Body of pancreas (tissue), 4 donors: ENCODE measurements at regions not wholly inside any gene's neighbourhood (a gene's known extent, or its start where the extent isn't known, plus 50 kb on each side); places are given as distances from the start of the nearest gene placed in this dataset.

Experiments
- ATAC-seq: fragments of 150-250 bp; one replicate; pipeline ENCODE4 v1.9.1; 2016
- DNase-seq, 4 donors: peaks; one replicate each; pipeline ENCODE4 v3.0.0-alpha.2; 2019
- H3K27ac ChIP-seq, 4 donors: fragments of 200-600 bp; sonication (generic); 1 replicate in 3 of 4; 2 replicates in 1 of 4; pipeline versions ENCODE4 v1.5.1 to v1.6.1; 2016 to 2019; ENCODE audit warnings: mild to moderate bottlenecking in 1 of 4, mixed read lengths in 1 of 4, moderate library complexity in 1 of 4
- H3K27me3 ChIP-seq, 2 donors: fragments of 200-600 bp; sonication (generic); one replicate each; pipeline ENCODE4 v1.6.0; 2016; ENCODE audit warnings: mild to moderate bottlenecking in 1 of 2
- H3K36me3 ChIP-seq, 2 donors: fragments of 200-600 bp; sonication (generic); replicated peaks in 1 of 2; 2 replicates each; pipeline ENCODE4 v1.5.1; 2016; ENCODE audit warnings: low read depth in 2 of 2; ENCODE audit not compliant: insufficient read depth in 1 of 2
- H3K4me1 ChIP-seq: fragments of 200-600 bp; sonication (generic); one replicate; pipeline ENCODE4 v1.6.0; 2016
- H3K4me3 ChIP-seq, 2 donors: fragments of 200-600 bp; sonication (generic); 1 replicate in 1 of 2; 2 replicates in 1 of 2; pipeline ENCODE4 v1.5.1; 2016 to 2019
- H3K9me3 ChIP-seq, 3 donors: fragments of 200-600 bp; sonication (generic); 1 replicate in 2 of 3; 2 replicates in 1 of 3; pipeline ENCODE4 v1.5.1; 2016
- CTCF ChIP-seq, 7 experiments: fragments of 450-650 bp in 4 of 7; fragments of 200-600 bp in 3 of 7; sonication (generic) in 3 of 7; IDR thresholded peaks; one replicate each; pipeline ENCODE4 v1.5.1; 2016 to 2019; ENCODE audit warnings: antibody characterized with exemption in 7 of 7
- POLR2A ChIP-seq, 3 donors: fragments of 450-650 bp; IDR thresholded peaks; one replicate each; pipeline ENCODE4 v1.6.1; 2016; ENCODE audit warnings: antibody characterized with exemption in 3 of 3, mild to moderate bottlenecking in 2 of 3
- WGBS, 2 donors: methylation state at CpG; one replicate each; pipeline ENCODE4 v1.1.5; 2017; 5-methylcytosine and 5-hydroxymethylcytosine counted together
- intact Hi-C: fragments of 100-400 bp; cut with DNase I; formaldehyde crosslinking; loops from one replicate; pipeline ENCODE4 v1.15.1; 2023

GRCh38 chr1:71345491-71345890 is 264.7 kb upstream of the ZRANB2 start:
- intact Hi-C loops = no loop called here
- Histone ChIP-seq H3K36me3 (no peaks in the 10 kb centered on the region), H3K27ac (no peak overlapping the region), H3K4me1 (no peaks in the 10 kb centered on the region), H3K4me3 (no peak overlapping the region), H3K27me3 (peaks cover 0 to 3% of the 10 kb centered on the region in 2 donors), H3K9me3 (no peaks in the 10 kb centered on the region)
- TF ChIP-seq CTCF (IDR thresholded peaks at IDR 0.05) (no peak), POLR2A (IDR thresholded peaks at IDR 0.05) (no peak)
- ATAC-seq (no peak), DNase-seq (no peak)
- 25 to 41% methylated on average over 2 of the region's 2 CpGs for WGBS, 2 donors

GRCh38 chr1:71343686-71344416 is 263.0 kb upstream of the ZRANB2 start:
- Histone ChIP-seq H3K36me3 (no peaks in the 10 kb centered on the region), H3K4me3 (no peak overlapping the region), H3K9me3 (no peaks in the 10 kb centered on the region), H3K4me1 (no peaks in the 10 kb centered on the region), H3K27ac (no peak overlapping the region), H3K27me3 (peaks cover 0 to 3% of the 10 kb centered on the region in 2 donors)
- TF ChIP-seq CTCF (IDR thresholded peaks at IDR 0.05) (no peak), POLR2A (IDR thresholded peaks at IDR 0.05) (no peak)
- intact Hi-C loops = no loop called here
- DNase-seq (no peak), ATAC-seq (no peak)
- 62 to 63% methylated on average over 3 of the region's 3 CpGs for WGBS, 2 donors

- H3K4me1 ChIP-seq = no peaks in the 10 kb centered on the region
- no peak for ATAC-seq
- intact Hi-C loops = no loop called here
- no peak overlapping the region for H3K27ac ChIP-seq
- no peak for DNase-seq
- no peak for TF ChIP-seq CTCF (IDR thresholded peaks at IDR 0.05)
- no peak for TF ChIP-seq POLR2A (IDR thresholded peaks at IDR 0.05)
- H3K9me3 ChIP-seq = peaks cover 0 to 11% (median 0%) of the 10 kb centered on the region in 3 donors
- no peaks in the 10 kb centered on the region for H3K36me3 ChIP-seq
- no peak overlapping the region for H3K4me3 ChIP-seq
- peaks cover 0 to under 1% of the 10 kb centered on the region in 2 donors for H3K27me3 ChIP-seq
These were observed 258.4 kb upstream of the ZRANB2 start for GRCh38 chr1:71339238-71339637.

- Histone ChIP-seq H3K4me3 (no peak overlapping the region), H3K27me3 (no peaks in the 10 kb centered on the region), H3K36me3 (no peaks in the 10 kb centered on the region), H3K4me1 (no peaks in the 10 kb centered on the region), H3K9me3 (no peaks in the 10 kb centered on the region), H3K27ac (no peak overlapping the region)
- intact Hi-C loops = no loop called here
- DNase-seq = no peak
- TF ChIP-seq POLR2A (IDR thresholded peaks at IDR 0.05) (no peak), CTCF (IDR thresholded peaks at IDR 0.05) (no peak)
- ATAC-seq = no peak
These were observed 250.2 kb upstream of the ZRANB2 start for GRCh38 chr1:71330991-71331390.

- H3K9me3 ChIP-seq = peaks cover 0 to 8% (median 0%) of the 10 kb centered on the region in 3 donors
- H3K27me3 ChIP-seq = no peaks in the 10 kb centered on the region
- ATAC-seq (no peak), DNase-seq (no peak)
- H3K4me1 ChIP-seq = no peaks in the 10 kb centered on the region
- WGBS, 2 donors = 48 to 63% methylated on average over 1 of the region's 1 CpG
- H3K36me3 ChIP-seq = no peaks in the 10 kb centered on the region
- TF ChIP-seq POLR2A (IDR thresholded peaks at IDR 0.05) (no peak), CTCF (IDR thresholded peaks at IDR 0.05) (no peak)
- no peak overlapping the region for H3K4me3 ChIP-seq
- no peak overlapping the region for H3K27ac ChIP-seq
- intact Hi-C loops = no loop called here
These were observed 243.9 kb upstream of the ZRANB2 start for GRCh38 chr1:71324671-71325267.
